MG63 (cell line): ENCODE measurements at regions not wholly inside any gene's neighbourhood (a gene's known extent, or its start where the extent isn't known, plus 50 kb on each side); places are given as distances from the start of the nearest gene placed in this dataset.

Experiments
- DNase-seq: peaks from one replicate; pipeline ENCODE4 v3.0.0-alpha.2; 2020
- H3K27me3 ChIP-seq: fragments of 250-450 bp; sonication (Bioruptor Pico); 2 replicates; pipeline ENCODE4 v1.5.1; 2020; ENCODE audit warnings: mild to moderate bottlenecking, moderate library complexity
- H3K36me3 ChIP-seq: fragments of 250-450 bp; sonication (Bioruptor Pico); 2 replicates; pipeline ENCODE4 v1.5.1; 2020; ENCODE audit warnings: mild to moderate bottlenecking, moderate library complexity
- H3K4me3 ChIP-seq: fragments of 250-450 bp; sonication (Bioruptor Pico); 2 replicates; pipeline ENCODE4 v1.5.1; 2020; ENCODE audit warnings: mild to moderate bottlenecking, moderate library complexity
- H3K9me3 ChIP-seq: fragments of 250-450 bp; sonication (Bioruptor Pico); 2 replicates; pipeline ENCODE4 v1.5.1; 2020; ENCODE audit warnings: mild to moderate bottlenecking, moderate library complexity

DNA sequence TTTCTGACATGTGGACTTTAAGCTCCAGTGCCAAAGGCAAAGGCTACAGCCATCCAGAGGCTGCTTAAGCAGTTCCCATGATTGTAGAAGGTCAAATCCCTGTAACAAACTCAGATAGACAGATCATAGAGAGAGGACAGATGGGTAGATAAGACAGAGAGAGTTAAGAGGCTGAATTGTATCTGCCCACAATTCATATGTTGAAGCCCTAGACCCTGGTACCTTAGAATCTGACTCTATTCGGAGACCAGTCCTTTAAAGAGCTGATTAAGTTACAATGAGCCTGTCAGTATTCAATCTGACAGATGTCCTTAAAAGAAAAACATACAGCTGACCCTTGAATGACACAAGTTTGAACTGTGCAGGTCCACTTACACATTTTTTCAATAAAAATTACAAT lies 115.2 kb downstream of the RAP2A start:
- Histone ChIP-seq H3K36me3 (no peaks in the 10 kb centered on the region), H3K27me3 (no peaks in the 10 kb centered on the region; the same call in 1 of the 2 replicates), H3K9me3 (no peaks in the 10 kb centered on the region), H3K4me3 (no peak overlapping the region)
- DNase-seq = no peak

- Histone ChIP-seq H3K4me3 (no peak overlapping the region), H3K9me3 (peaks cover 2% of the 10 kb centered on the region; the same call in 1 of the 2 replicates), H3K36me3 (no peaks in the 10 kb centered on the region), H3K27me3 (no peaks in the 10 kb centered on the region; the same call in 1 of the 2 replicates)
- DNase-seq = no peak
Measured at GRCh38 chr13:97554496-97554895, 120.5 kb downstream of the RAP2A start.

DNA sequence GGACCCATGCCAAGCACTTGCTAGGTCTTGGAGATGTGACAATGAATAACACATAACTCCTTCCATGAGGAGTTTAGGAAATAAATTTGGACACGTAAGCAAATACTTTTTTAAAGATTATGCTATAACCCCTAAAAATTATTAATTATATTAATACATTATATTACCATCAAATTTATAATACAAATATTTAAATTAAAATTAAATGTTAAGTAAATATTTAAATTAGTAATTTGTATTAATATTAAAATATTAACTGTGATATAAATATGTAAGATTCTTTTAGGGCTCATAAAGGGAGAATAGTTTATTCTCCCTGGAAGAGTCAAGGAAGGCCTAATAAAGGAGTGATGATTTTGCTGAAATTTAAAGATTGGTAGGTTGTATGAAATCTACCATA lies 121.1 kb downstream of the RAP2A start:
- no peaks in the 10 kb centered on the region; the same call in 1 of the 2 replicates for H3K27me3 ChIP-seq
- DNase-seq = no peak
- H3K9me3 ChIP-seq = peaks cover 2% of the 10 kb centered on the region; the same call in 1 of the 2 replicates
- H3K36me3 ChIP-seq = no peaks in the 10 kb centered on the region
- H3K4me3 ChIP-seq = no peak overlapping the region

GRCh38 chr13:97559030-97559429 lies 125.1 kb downstream of the RAP2A start:
- Histone ChIP-seq H3K4me3 (no peak overlapping the region), H3K9me3 (peaks cover 2% of the 10 kb centered on the region; the same call in 1 of the 2 replicates), H3K27me3 (no peaks in the 10 kb centered on the region), H3K36me3 (no peaks in the 10 kb centered on the region)
- no peak for DNase-seq

- Histone ChIP-seq H3K27me3 (no peaks in the 10 kb centered on the region), H3K9me3 (peaks cover 2% of the 10 kb centered on the region; the same call in 1 of the 2 replicates), H3K4me3 (no peak overlapping the region), H3K36me3 (no peaks in the 10 kb centered on the region)
- DNase-seq = no peak
Measured at GRCh38 chr13:97559981-97560380, 126.0 kb downstream of the RAP2A start.

DNA sequence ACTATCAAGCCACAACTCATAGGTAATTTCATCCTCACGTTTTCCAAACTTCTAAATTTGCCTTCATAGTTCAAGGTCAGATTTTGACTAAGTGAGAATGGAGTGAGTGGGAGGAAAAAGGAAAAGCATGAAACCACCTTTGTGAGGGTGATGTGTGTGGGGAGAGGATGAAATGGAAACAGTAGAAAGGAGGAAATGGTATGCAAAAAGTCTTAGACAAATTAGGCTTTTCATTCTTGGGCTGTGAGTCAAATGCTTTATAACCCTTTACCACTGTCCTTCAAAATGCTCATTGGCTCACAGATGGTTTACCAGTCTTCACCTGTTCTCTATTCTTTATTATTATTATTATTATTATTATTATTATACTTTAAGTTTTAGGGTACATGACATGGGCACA lies 127.2 kb downstream of the RAP2A start:
- Histone ChIP-seq H3K9me3 (peaks cover 2% of the 10 kb centered on the region; the same call in 1 of the 2 replicates), H3K27me3 (no peaks in the 10 kb centered on the region), H3K36me3 (no peaks in the 10 kb centered on the region), H3K4me3 (no peak overlapping the region)
- DNase-seq = no peak

DNA sequence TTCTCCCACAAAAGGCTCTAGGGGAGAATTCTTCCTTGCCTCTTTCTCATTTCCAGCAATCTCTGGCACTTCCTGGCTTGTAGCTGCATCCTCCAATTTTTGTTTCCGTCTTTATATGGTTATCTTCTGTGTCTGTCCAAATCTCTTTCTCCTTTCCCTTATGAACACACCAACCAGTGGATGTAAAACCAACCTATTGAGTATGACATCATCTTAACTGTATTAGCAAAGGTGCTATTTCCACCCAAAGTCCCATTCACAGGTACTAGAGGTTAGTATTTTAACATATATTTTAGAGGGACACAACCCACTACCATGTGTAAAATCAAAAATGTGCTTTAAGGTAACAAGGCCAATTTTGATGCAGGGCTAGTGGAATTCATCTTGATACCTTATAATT lies 129.0 kb downstream of the RAP2A start:
- no peaks in the 10 kb centered on the region for H3K36me3 ChIP-seq
- H3K9me3 ChIP-seq = peaks cover 2% of the 10 kb centered on the region; the same call in 1 of the 2 replicates
- H3K4me3 ChIP-seq = no peak overlapping the region
- no peaks in the 10 kb centered on the region for H3K27me3 ChIP-seq
- DNase-seq = no peak

DNA sequence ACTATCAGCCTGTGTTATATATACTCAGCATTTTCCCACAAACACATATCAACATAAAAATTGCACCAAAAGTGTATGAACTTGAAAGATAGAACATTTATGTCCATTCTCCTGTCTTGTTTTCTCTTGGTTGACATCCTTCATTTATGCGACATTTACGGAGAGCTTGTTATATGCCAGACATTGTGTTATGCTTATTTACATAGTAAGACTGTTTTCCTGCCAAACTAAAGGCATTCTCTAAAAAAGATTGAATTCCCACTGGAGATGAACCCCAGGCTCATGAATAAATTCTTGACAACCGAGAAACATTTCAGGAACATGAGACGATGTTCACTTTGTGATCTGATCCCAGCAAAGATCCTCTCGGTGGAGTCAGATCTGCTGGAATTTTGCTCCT lies 131.0 kb downstream of the RAP2A start:
- no peak for DNase-seq
- H3K36me3 ChIP-seq = no peaks in the 10 kb centered on the region
- H3K27me3 ChIP-seq = no peaks in the 10 kb centered on the region
- H3K4me3 ChIP-seq = no peak overlapping the region
- no peaks in the 10 kb centered on the region for H3K9me3 ChIP-seq

DNA sequence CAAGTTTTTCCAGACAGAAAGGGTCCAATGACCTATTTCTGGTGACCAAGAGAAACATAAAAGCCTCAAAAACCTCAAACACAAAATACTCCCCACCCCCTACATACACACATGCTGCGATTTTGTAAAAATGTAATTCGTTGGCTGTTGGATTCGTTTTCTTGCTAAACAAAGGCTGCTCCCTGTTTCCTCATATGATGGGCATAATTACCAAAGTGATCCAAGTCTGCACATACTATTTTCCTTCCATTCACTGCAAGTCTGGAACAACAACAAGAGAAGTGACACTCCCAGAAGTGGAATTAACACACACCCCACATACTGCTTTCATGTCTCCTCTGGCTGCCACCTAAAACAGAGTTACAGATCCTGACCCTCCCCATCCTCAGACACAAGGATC lies 131.9 kb downstream of the RAP2A start:
- no peaks in the 10 kb centered on the region for H3K27me3 ChIP-seq
- no peak overlapping the region for H3K4me3 ChIP-seq
- H3K9me3 ChIP-seq = no peaks in the 10 kb centered on the region
- no peak for DNase-seq
- no peaks in the 10 kb centered on the region for H3K36me3 ChIP-seq

- DNase-seq = no peak
- Histone ChIP-seq H3K36me3 (no peaks in the 10 kb centered on the region), H3K27me3 (no peaks in the 10 kb centered on the region), H3K4me3 (no peak overlapping the region), H3K9me3 (no peaks in the 10 kb centered on the region)
Measured at GRCh38 chr13:97566907-97567306, 132.9 kb downstream of the RAP2A start.

GRCh38 chr13:97567510-97568243 lies 133.7 kb downstream of the RAP2A start:
- Histone ChIP-seq H3K36me3 (no peaks in the 10 kb centered on the region), H3K9me3 (no peaks in the 10 kb centered on the region), H3K27me3 (no peaks in the 10 kb centered on the region), H3K4me3 (no peak overlapping the region)
- DNase-seq = peak; percentile 73

- Histone ChIP-seq H3K9me3 (no peaks in the 10 kb centered on the region), H3K36me3 (no peaks in the 10 kb centered on the region), H3K4me3 (no peak overlapping the region), H3K27me3 (no peaks in the 10 kb centered on the region)
- peak; percentile 53 for DNase-seq
Measured at GRCh38 chr13:97568850-97569249, 134.9 kb downstream of the RAP2A start.

- H3K4me3 ChIP-seq = no peak overlapping the region
- DNase-seq = no peak
- H3K27me3 ChIP-seq = no peaks in the 10 kb centered on the region
- H3K36me3 ChIP-seq = no peaks in the 10 kb centered on the region
- H3K9me3 ChIP-seq = no peaks in the 10 kb centered on the region
Measured at GRCh38 chr13:97569841-97570240, 135.9 kb downstream of the RAP2A start.

DNA sequence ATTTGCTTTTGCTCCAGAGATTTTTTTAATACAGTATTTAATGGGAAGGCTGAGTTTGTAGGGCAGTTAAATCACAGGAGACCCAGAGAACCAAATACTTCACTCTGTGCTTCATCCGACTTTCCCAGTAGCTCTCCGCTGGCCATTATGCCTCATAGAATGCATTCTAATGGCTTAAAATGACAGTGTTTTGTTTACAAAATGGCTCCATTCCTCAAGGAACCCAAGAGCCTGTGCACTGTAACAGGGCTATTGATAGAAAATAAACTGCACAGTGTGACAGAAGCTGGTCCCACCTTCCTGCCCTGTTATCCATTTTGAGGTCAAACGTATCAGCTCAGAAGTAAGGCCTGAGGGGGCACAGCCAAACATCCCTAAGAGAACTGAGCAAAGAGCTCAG lies 136.5 kb downstream of the RAP2A start:
- Histone ChIP-seq H3K27me3 (no peaks in the 10 kb centered on the region), H3K9me3 (no peaks in the 10 kb centered on the region), H3K4me3 (no peak overlapping the region), H3K36me3 (no peaks in the 10 kb centered on the region)
- no peak for DNase-seq

- Histone ChIP-seq H3K9me3 (no peaks in the 10 kb centered on the region), H3K36me3 (no peaks in the 10 kb centered on the region)
- DNase-seq = no peak
Measured at GRCh38 chr13:97573011-97573410, 139.0 kb downstream of the RAP2A start.

GRCh38 chr13:97574926-97575325 lies 141.0 kb downstream of the RAP2A start:
- Histone ChIP-seq H3K27me3 (no peaks in the 10 kb centered on the region), H3K4me3 (no peak overlapping the region), H3K9me3 (no peaks in the 10 kb centered on the region), H3K36me3 (no peaks in the 10 kb centered on the region)
- DNase-seq = peak; percentile 28

More at GRCh38 chr13:97573011-97573410, 139.0 kb downstream of the RAP2A start:
- Histone ChIP-seq H3K4me3 (no peak overlapping the region), H3K27me3 (no peaks in the 10 kb centered on the region)

DNA sequence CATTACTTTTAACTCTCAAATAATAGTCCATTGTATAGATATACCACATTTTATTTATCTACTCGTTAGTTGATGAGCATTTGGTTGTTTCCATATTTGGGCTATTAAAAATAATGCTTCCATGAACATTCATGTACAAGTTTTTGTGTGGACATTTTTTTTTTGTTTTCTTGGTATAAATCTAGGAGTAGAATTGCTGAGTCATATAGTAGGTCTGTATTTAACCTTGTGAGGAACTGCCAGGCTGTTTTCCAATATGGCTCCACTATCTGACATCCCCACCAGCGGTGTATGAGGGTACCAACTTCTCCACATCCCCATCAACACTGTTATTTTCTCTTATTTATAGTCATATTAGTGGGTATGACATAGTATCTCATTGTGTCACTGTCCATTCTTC lies 143.1 kb downstream of the RAP2A start:
- no peak overlapping the region for H3K4me3 ChIP-seq
- H3K9me3 ChIP-seq = no peaks in the 10 kb centered on the region
- H3K27me3 ChIP-seq = no peaks in the 10 kb centered on the region
- DNase-seq = no peak
- no peaks in the 10 kb centered on the region for H3K36me3 ChIP-seq

DNA sequence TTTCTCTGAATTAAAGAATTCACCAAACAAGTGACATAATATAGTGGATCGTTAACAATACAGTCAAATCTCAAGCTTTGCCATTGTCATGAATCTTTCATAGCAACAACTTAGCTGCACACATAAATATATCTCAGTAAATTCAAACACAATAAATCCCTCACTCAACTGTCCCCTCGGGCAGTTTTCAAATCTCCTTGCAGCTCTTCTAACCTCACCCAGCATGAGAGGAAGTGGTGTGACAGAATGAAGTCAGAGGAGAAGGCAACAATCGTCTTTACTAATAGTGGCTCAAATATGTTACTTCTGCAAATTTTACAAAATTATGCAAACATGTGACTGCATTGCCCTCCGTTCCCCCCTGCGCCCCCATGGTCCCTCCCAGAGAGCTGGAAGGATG lies 148.2 kb downstream of the RAP2A start:
- DNase-seq = no peak
- H3K9me3 ChIP-seq = no peaks in the 10 kb centered on the region
- H3K27me3 ChIP-seq = no peaks in the 10 kb centered on the region
- H3K4me3 ChIP-seq = no peak overlapping the region
- no peaks in the 10 kb centered on the region for H3K36me3 ChIP-seq
